ENCODE measurements at regions not wholly inside any gene's neighbourhood (a gene's known extent, or its start where the extent isn't known, plus 50 kb on each side); places are given as distances from the start of the nearest gene placed in this dataset.

DNA sequence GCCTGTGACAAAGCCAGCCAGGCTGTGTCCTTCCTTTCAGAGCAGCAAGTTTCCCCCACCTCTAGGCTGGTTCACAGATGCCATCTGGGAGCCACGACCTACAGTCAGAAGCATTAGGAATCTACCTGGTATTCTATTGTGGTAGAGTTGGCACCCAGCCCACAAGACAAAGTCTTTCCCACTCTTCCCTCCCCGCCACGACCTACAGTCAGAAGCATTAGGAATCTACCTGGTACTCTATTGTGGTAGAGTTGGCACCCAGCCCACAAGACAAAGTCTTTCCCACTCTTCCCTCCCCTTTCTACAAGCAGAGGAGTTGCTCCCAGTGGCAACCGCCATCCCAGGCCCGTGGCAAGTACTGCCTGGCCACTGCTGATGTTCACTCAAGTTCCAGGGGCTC, 157.8 kb upstream of the TNC start:
- TF ChIP-seq, protein P1, sequence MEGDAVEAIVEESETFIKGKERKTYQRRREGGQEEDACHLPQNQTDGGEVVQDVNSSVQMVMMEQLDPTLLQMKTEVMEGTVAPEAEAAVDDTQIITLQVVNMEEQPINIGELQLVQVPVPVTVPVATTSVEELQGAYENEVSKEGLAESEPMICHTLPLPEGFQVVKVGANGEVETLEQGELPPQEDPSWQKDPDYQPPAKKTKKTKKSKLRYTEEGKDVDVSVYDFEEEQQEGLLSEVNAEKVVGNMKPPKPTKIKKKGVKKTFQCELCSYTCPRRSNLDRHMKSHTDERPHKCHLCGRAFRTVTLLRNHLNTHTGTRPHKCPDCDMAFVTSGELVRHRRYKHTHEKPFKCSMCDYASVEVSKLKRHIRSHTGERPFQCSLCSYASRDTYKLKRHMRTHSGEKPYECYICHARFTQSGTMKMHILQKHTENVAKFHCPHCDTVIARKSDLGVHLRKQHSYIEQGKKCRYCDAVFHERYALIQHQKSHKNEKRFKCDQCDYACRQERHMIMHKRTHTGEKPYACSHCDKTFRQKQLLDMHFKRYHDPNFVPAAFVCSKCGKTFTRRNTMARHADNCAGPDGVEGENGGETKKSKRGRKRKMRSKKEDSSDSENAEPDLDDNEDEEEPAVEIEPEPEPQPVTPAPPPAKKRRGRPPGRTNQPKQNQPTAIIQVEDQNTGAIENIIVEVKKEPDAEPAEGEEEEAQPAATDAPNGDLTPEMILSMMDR (IDR thresholded peaks at IDR 0.05; ENCODE audit: low read depth, low read length), result no peak
- H3K36me3 ChIP-seq, result no peaks in the 10 kb centered on the region
- no peak overlapping the region for H3K4me3 ChIP-seq (ENCODE audit: low read depth, low read length)
- H3K9me3 ChIP-seq (ENCODE audit: severe bottlenecking), result peaks cover 2% of the 10 kb centered on the region
- no peak overlapping the region for H3K27ac ChIP-seq
- DNase-seq, result no peak
- no peaks in the 10 kb centered on the region for H3K27me3 ChIP-seq (ENCODE audit: insufficient read depth, low read depth, severe bottlenecking)

DNA sequence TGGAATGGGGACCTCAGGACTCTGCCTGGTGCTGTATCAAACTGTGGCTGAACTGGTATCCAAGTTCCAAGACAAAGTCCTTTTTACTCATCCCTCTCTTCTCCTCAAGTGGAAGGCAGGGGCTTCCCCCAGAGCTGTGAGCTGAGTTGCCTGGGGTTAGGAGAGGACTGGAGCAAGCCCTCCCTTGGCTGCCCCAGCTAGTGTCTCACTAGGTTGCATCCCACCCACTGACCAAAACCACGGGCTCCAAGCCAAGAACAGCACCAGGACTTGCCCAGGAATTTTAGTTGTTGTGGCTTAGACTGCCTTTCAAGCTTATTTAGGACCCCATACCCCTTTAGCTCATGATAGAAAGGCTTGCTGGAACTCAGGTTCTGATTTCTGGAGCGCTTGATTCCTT, 158.7 kb upstream of the TNC start:
- Histone ChIP-seq H3K27me3 (ENCODE audit: insufficient read depth, low read depth, severe bottlenecking) (no peaks in the 10 kb centered on the region), H3K4me3 (ENCODE audit: low read depth, low read length) (no peak overlapping the region), H3K27ac (no peak overlapping the region), H3K36me3 (no peaks in the 10 kb centered on the region), H3K9me3 (ENCODE audit: severe bottlenecking) (no peaks in the 10 kb centered on the region)
- TF ChIP-seq, protein P1 (IDR thresholded peaks at IDR 0.05; ENCODE audit: low read depth, low read length), result no peak
- no peak for DNase-seq

DNA sequence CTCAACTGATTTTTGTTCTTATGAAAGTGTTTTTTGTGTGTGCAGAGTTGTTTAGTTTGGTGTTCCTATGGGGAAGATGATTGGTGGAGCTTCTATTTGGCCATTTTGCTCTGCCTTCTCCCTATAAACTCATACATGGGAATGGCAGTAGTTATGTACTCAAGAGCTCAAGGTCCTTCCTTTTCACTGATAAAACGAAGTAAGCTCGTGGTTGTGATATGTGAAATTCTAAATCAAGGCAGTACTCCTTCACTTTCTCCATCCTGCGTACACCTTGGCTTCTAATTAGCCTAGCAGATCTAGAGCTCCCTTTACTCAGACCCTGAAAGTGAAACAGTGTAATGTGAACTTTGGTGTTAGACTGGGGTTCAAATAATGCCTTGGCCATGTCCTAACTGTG, 159.3 kb upstream of the TNC start:
- no peak for DNase-seq
- TF ChIP-seq, protein P1 (IDR thresholded peaks at IDR 0.05; ENCODE audit: low read depth, low read length), result no peak

DNA sequence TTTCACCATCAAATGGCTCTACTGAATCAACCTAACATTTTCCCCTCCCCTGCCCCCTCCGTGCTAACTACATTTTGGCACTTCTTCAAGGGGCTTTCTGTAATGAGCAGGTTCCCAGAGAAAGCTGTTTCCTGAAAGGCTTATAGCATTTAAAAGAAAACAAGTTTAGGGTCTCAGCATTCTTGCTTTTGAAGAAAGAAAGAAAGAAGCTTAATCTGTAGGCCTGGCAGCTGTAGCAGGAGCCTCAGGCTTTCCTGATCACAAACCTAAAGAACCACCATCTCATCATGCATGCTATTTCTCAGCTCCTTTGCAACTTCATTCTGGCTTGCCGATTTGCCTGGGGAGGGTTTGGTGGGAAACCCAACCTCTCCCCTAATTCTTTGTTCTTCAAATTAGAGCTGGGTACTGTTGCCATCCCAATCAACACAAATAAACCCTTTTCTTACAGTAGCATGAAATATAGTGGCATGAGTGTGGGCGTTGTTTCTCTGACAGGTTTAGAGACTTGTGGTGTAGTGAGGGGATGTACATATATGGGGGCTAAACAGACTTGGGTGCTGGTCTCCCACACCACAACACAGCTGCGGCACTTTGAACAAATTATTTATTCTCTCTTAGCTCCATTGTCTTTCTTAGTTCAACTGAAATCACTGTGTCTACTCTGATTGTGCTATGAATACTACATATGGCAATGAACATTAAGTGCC, 160.5 kb upstream of the TNC start:
- H3K36me3 ChIP-seq, result no peaks in the 10 kb centered on the region
- no peaks in the 10 kb centered on the region for H3K9me3 ChIP-seq (ENCODE audit: severe bottlenecking)
- no peak for DNase-seq
- H3K27me3 ChIP-seq (ENCODE audit: insufficient read depth, low read depth, severe bottlenecking), result no peaks in the 10 kb centered on the region
- TF ChIP-seq, protein P1 (IDR thresholded peaks at IDR 0.05; ENCODE audit: low read depth, low read length), result no peak
- no peak overlapping the region for H3K4me3 ChIP-seq (ENCODE audit: low read depth, low read length)
- no peak overlapping the region for H3K27ac ChIP-seq

More for the DNA sequence above, 159.3 kb upstream of the TNC start:
- Histone ChIP-seq H3K9me3 (ENCODE audit: severe bottlenecking) (no peaks in the 10 kb centered on the region), H3K36me3 (no peaks in the 10 kb centered on the region), H3K27ac (no peak overlapping the region), H3K27me3 (ENCODE audit: insufficient read depth, low read depth, severe bottlenecking) (no peaks in the 10 kb centered on the region), H3K4me3 (ENCODE audit: low read depth, low read length) (no peak overlapping the region)

DNA sequence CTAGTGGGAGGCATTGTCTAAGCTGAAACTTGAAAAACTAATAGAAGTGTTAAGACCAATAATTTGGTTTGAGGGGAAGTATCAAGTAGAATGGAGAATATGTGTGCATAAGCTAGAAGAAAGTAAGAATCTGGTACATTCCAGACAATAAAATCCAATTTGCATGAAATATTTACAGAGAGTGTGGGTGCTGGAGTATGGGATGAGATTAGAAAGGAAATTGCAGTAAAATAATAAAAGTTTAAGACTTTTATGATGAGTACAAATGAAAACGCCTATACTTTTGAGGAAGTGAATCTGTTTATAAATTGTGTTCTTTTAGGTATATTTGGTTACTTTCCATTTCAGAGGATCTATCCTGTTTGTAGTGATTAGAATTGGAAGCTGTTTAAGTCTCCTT, 165.4 kb upstream of the TNC start:
- Histone ChIP-seq H3K27me3 (ENCODE audit: insufficient read depth, low read depth, severe bottlenecking) (no peaks in the 10 kb centered on the region), H3K4me3 (ENCODE audit: low read depth, low read length) (no peak overlapping the region), H3K36me3 (no peaks in the 10 kb centered on the region), H3K27ac (no peak overlapping the region), H3K9me3 (ENCODE audit: severe bottlenecking) (no peaks in the 10 kb centered on the region)
- no peak for DNase-seq
- TF ChIP-seq, protein P1 (IDR thresholded peaks at IDR 0.05; ENCODE audit: low read depth, low read length), result no peak

DNA sequence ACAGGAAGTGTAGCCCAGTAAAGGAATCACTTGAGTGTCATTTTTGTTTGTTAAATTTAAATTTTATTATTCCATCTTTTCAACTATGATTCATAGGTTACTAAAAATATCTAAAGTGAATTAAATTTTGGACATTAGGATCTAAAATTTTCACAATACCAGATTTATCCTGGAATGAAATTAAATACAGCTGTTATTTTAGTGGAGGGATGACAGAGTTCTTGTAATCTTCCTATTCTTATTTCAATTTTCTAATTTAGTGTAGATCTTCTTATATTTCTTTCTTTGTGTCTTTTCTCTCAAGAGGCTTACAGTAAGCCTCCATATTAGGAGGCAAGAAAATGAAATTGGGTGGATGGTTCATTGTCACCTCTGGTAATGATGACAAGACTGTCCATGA, 167.9 kb upstream of the TNC start:
- TF ChIP-seq, protein P1 (IDR thresholded peaks at IDR 0.05; ENCODE audit: low read depth, low read length), result no peak
- H3K36me3 ChIP-seq, result no peaks in the 10 kb centered on the region
- no peak for DNase-seq
- no peak overlapping the region for H3K27ac ChIP-seq
- H3K4me3 ChIP-seq (ENCODE audit: low read depth, low read length), result no peak overlapping the region
- H3K27me3 ChIP-seq (ENCODE audit: insufficient read depth, low read depth, severe bottlenecking), result no peaks in the 10 kb centered on the region
- H3K9me3 ChIP-seq (ENCODE audit: severe bottlenecking), result no peaks in the 10 kb centered on the region

Data from WERI-Rb-1 (cell line).